GM10266 (cell line): ENCODE measurements at regions not wholly inside any gene's neighbourhood (a gene's known extent, or its start where the extent isn't known, plus 50 kb on each side); places are given as distances from the start of the nearest gene placed in this dataset.

Experiments
- DNase-seq: peaks from one replicate; pipeline ENCODE4 v3.0.0; 2012; ENCODE audit errors: extremely low spot score
- CTCF ChIP-seq: IDR thresholded peaks from 2 replicates; pipeline ENCODE4 v1.5.1; 2012; ENCODE audit warnings: mild to moderate bottlenecking, low read depth; ENCODE audit not compliant: control insufficient read depth, insufficient read depth; ENCODE audit errors: missing control alignments

GRCh38 chr13:99866781-99867180, 104.8 kb downstream of the ZIC5 start:
- TF ChIP-seq CTCF, result no peak
- no peak for DNase-seq

GRCh38 chr13:99865420-99865930, 106.1 kb downstream of the ZIC5 start:
- no peak for TF ChIP-seq CTCF
- DNase-seq, result no peak

GRCh38 chr13:99864627-99864990, 107.0 kb downstream of the ZIC5 start:
- TF ChIP-seq CTCF, result no peak
- DNase-seq, result no peak

- DNase-seq, result no peak
Observed at GRCh38 chr13:99863789-99864626, 107.6 kb downstream of the ZIC5 start.

GRCh38 chr13:99862244-99862643, 109.3 kb downstream of the ZIC5 start:
- no peak for DNase-seq
- TF ChIP-seq CTCF, result no peak

More at GRCh38 chr13:99863789-99864626, 107.6 kb downstream of the ZIC5 start:
- no peak for TF ChIP-seq CTCF

GRCh38 chr13:99861771-99862170, 109.8 kb downstream of the ZIC5 start:
- no peak for TF ChIP-seq CTCF

GRCh38 chr13:99860745-99861144, 110.8 kb downstream of the ZIC5 start:
- DNase-seq, result no peak
- TF ChIP-seq CTCF, result no peak

More at GRCh38 chr13:99861771-99862170, 109.8 kb downstream of the ZIC5 start:
- no peak for DNase-seq
